ENCODE measurements at regions not wholly inside any gene's neighbourhood (a gene's known extent, or its start where the extent isn't known, plus 50 kb on each side); places are given as distances from the start of the nearest gene placed in this dataset.

DNA sequence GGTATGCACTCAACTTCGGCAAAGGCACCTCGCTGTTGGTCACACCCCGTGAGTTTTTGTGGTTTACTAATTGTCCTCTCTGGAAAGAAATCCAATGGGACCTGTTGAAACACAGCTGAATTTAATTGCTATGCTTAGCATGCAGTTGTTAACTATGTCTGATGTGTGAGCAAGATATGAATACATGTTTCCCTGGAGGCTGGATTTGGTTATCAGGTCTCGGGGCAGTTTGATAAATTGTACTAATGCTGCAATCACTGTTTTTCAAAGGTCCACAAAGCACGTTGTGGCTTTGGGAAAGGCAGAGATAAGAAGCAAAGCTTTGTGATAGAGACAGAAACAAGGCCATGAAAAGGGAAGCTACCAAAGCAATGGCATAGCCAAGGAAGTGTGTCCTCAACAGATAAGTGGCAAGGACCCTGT lies 91.3 kb downstream of the DAD1 start:
- no peak overlapping the region for H4K8ac ChIP-seq (ENCODE audit: extremely low read depth, insufficient read depth, low read length)
- FAIRE-seq, result no peak
- no peak overlapping the region for H2BK20ac ChIP-seq (ENCODE audit: low read length)

More for the DNA sequence above, 91.3 kb downstream of the DAD1 start:
- ChIA-PET POLR2A (ENCODE audit: partially characterized antibody) (no interaction called here), CTCF (ENCODE audit: partially characterized antibody) (interaction anchor here (0.5 to 1.1 kb wide), 8 partner anchors 10 to 549 kb away, joined by 3 to 6 read pairs (median 3); no protein-coding TSS in a partner anchor)
- Histone ChIP-seq H3K27ac (ENCODE audit: low read depth, low read length) (no peak overlapping the region), H2BK15ac (ENCODE audit: low read length) (no peak overlapping the region), H3K4me3 (ENCODE audit: extremely low read depth in 1 of 4, insufficient read depth in 2 of 4, low read depth in 3 of 4, low read length in 4 of 4) (no peak overlapping the region), H3K79me2 (ENCODE audit: control insufficient read depth in 1 of 2, insufficient read depth in 2 of 2, low read length in 2 of 2) (no peaks in the 10 kb centered on the region), H2BK5ac (ENCODE audit: low read depth, low read length) (no peak overlapping the region), H3K23ac (ENCODE audit: insufficient read length) (no peak overlapping the region), H3K9ac (replicated peaks in 1 of 4; ENCODE audit: extremely low read depth in 1 of 4, low read depth in 3 of 4, low read length in 3 of 4) (no peak overlapping the region), H3K27me3 (replicated peaks in 1 of 4; ENCODE audit: control insufficient read depth in 3 of 4, extremely low read depth in 1 of 4, insufficient read depth in 3 of 4, low read length in 3 of 4) (no peaks in the 10 kb centered on the region), H4K91ac (replicated peaks; ENCODE audit: insufficient read length, low read length) (no peak overlapping the region), H3K4me1 (replicated peaks in 1 of 4; ENCODE audit: control insufficient read depth in 3 of 4, insufficient read depth in 4 of 4, low read length in 3 of 4) (peaks cover 0 to 2% (median 0%) of the 10 kb centered on the region in 4 experiments; a peak in 2 of 7 replicates), H3K23me2 (ENCODE audit: low read depth, low read length) (no peaks in the 10 kb centered on the region; the same call in 1 of the 2 replicates), H4K5ac (ENCODE audit: insufficient read length, low read depth, low read length) (no peak overlapping the region), H3K14ac (ENCODE audit: insufficient read length) (no peak overlapping the region), H4K20me1 (replicated peaks in 1 of 2; ENCODE audit: control insufficient read depth in 1 of 2, insufficient read depth in 2 of 2, low read length in 2 of 2) (no peaks in the 10 kb centered on the region), H3K36me3 (ENCODE audit: control insufficient read depth in 2 of 4, insufficient read depth in 4 of 4, low read length in 3 of 4) (no peaks in the 10 kb centered on the region), H3K56ac (replicated peaks; ENCODE audit: insufficient read length, low read depth, low read length) (no peak overlapping the region), H2AK5ac (ENCODE audit: low read depth, low read length) (no peak overlapping the region), H2AFZ (ENCODE audit: low read length) (no peak overlapping the region), H3K9me3 (ENCODE audit: insufficient read depth in 2 of 2, low read depth in 1 of 2, low read length in 1 of 2) (no peaks in the 10 kb centered on the region), H2BK120ac (replicated peaks; ENCODE audit: low read depth, low read length) (no peak overlapping the region), H3K79me1 (ENCODE audit: low read depth, low read length) (no peaks in the 10 kb centered on the region), H3K18ac (ENCODE audit: extremely low read depth, low read length) (no peak overlapping the region), H3K4me2 (ENCODE audit: insufficient read depth in 1 of 2, low read depth in 2 of 2, low read length in 2 of 2) (no peak overlapping the region), H2BK12ac (ENCODE audit: low read depth, low read length) (no peak overlapping the region), H3K4ac (replicated peaks; ENCODE audit: insufficient read length, low read depth, low read length) (no peak overlapping the region)
- whole genome bisulfite sequencing, 2 experiments (ENCODE audit: extremely low coverage in 1 of 2, insufficient coverage in 1 of 2, insufficient read length in 1 of 2, insufficient replicate concordance in 2 of 2, low coverage in 1 of 2, low lambda C conversion rate in 2 of 2, missing lambda C conversion rate in 1 of 2), result 86% methylated on average over 5 of the region's 5 CpGs; no CpG with 5 or more reads in 1 of the 2 experiments
- TF ChIP-seq RXRA (IDR thresholded peaks at IDR 0.05; ENCODE audit: insufficient read depth, low read depth, low read length), result no peak
- TF ChIP-seq, protein P1, sequence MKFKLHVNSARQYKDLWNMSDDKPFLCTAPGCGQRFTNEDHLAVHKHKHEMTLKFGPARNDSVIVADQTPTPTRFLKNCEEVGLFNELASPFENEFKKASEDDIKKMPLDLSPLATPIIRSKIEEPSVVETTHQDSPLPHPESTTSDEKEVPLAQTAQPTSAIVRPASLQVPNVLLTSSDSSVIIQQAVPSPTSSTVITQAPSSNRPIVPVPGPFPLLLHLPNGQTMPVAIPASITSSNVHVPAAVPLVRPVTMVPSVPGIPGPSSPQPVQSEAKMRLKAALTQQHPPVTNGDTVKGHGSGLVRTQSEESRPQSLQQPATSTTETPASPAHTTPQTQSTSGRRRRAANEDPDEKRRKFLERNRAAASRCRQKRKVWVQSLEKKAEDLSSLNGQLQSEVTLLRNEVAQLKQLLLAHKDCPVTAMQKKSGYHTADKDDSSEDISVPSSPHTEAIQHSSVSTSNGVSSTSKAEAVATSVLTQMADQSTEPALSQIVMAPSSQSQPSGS (IDR thresholded peaks at IDR 0.05; ENCODE audit: low read length), result no peak
- TF ChIP-seq CHD1 (IDR thresholded peaks at IDR 0.05; ENCODE audit: low read depth, low read length), result no peak
- TF ChIP-seq SP4 (IDR thresholded peaks at IDR 0.05; ENCODE audit: low read length), result no peak
- TF ChIP-seq TEAD4 (IDR thresholded peaks at IDR 0.05; ENCODE audit: low read depth, low read length), result no peak
- no peak for TF ChIP-seq SIX5 (IDR thresholded peaks at IDR 0.05; ENCODE audit: low read depth, low read length)
- no peak for TF ChIP-seq YY1 (IDR thresholded peaks at IDR 0.05; ENCODE audit: low read depth, low read length)
- no peak for TF ChIP-seq RBBP5 (IDR thresholded peaks at IDR 0.05; ENCODE audit: borderline replicate concordance, low read depth, low read length)
- DNase-seq (ENCODE audit: low read depth in 1 of 2, low spot score in 2 of 2), result no peak
